NT2/D1 (cell line): ENCODE measurements at regions not wholly inside any gene's neighbourhood (a gene's known extent, or its start where the extent isn't known, plus 50 kb on each side); places are given as distances from the start of the nearest gene placed in this dataset.

ENCODE experiments used
- SUZ12 ChIP-seq: IDR thresholded peaks from 2 replicates; pipeline ENCODE4 v1.6.1; 2011; ENCODE audit not compliant: insufficient read length, insufficient read depth; ENCODE audit errors: extremely low read depth
- YY1 ChIP-seq: IDR thresholded peaks from 2 replicates; pipeline ENCODE4 v1.6.1; 2011; ENCODE audit not compliant: insufficient read length, insufficient read depth
- ZNF274 ChIP-seq: IDR thresholded peaks from 2 replicates; pipeline ENCODE4 v1.6.1; 2011; ENCODE audit warnings: mild to moderate bottlenecking, low read depth, low read length

- TF ChIP-seq YY1 (no peak), ZNF274 (no peak), SUZ12 (no peak)
Observed at GRCh38 chr12:105677672-105678071, 347.2 kb downstream of the C12orf75 start.
